PC-3 (cell line): ENCODE measurements at regions not wholly inside any gene's neighbourhood (a gene's known extent, or its start where the extent isn't known, plus 50 kb on each side); places are given as distances from the start of the nearest gene placed in this dataset.

ENCODE experiments used
- ATAC-seq: fragments of 200-7000 bp; cut with Tn5 transposase; 2 replicates; pipeline ENCODE4 v1.9.1; 2020; ENCODE audit warnings: mild to moderate bottlenecking, moderate library complexity
- BruUV-seq: library from RNA; stranded (reverse); fragments of 400-500 nt; replicated peaks from 2 replicates; lab custom pipeline; 2021; lab: Mats Ljungman, UMichigan
- CTCF ChIA-PET: fragments of 300-600 bp; sonication (Branson Sonifier 250); formaldehyde crosslinking; loops from one replicate; lab custom pipeline; 2022; ENCODE audit warnings: antibody characterized with exemption; lab: Charles Lee
- POLR2A ChIA-PET: fragments of 300-600 bp; sonication (Branson Sonifier 250); formaldehyde crosslinking; loops from one replicate; lab custom pipeline; 2022; ENCODE audit warnings: antibody characterized with exemption; ENCODE audit not compliant: unreplicated experiment; lab: Charles Lee
- DNase-seq: peaks from one replicate; pipeline ENCODE4 v3.0.0-alpha.2; 2015
- H2AFZ ChIP-seq: fragments of 300-600 bp; sonication (generic); 2 replicates; pipeline ENCODE4 v1.6.0; 2016; ENCODE audit warnings: antibody characterized with exemption, low read length
- H3F3A ChIP-seq: fragments of 300-600 bp; sonication (generic); one replicate; pipeline ENCODE4 v1.6.0; 2017; ENCODE audit warnings: antibody characterized with exemption, low read length, control low read depth, mild to moderate bottlenecking; ENCODE audit not compliant: unreplicated experiment
- H3K27ac ChIP-seq: fragments of 300-600 bp; sonication (generic); 2 replicates; pipeline ENCODE4 v1.5.1; 2016; ENCODE audit warnings: mild to moderate bottlenecking, low read length
- H3K27me3 ChIP-seq: fragments of 300-600 bp; sonication (generic); 2 replicates; pipeline ENCODE4 v1.6.1; 2016; ENCODE audit warnings: low read length, mixed read lengths
- H3K36me3 ChIP-seq: fragments of 300-600 bp; sonication (generic); 2 replicates; pipeline ENCODE4 v1.6.1; 2016; ENCODE audit warnings: low read depth, mixed run types, low read length, mixed read lengths
- H3K4me1 ChIP-seq: fragments of 300-600 bp; sonication (generic); 2 replicates; pipeline ENCODE4 v1.5.1; 2016; ENCODE audit warnings: low read length; ENCODE audit not compliant: insufficient read depth
- H3K4me2 ChIP-seq: fragments of 300-600 bp; sonication (generic); 2 replicates; pipeline ENCODE4 v1.6.0; 2016; ENCODE audit warnings: low read length
- H3K4me3 ChIP-seq: fragments of 300-600 bp; sonication (generic); 2 replicates; pipeline ENCODE4 v1.5.1; 2016; ENCODE audit warnings: mild to moderate bottlenecking, low read length, mixed read lengths
- H3K79me2 ChIP-seq: fragments of 300-600 bp; sonication (generic); 2 replicates; pipeline ENCODE4 v1.6.1; 2017; ENCODE audit warnings: low read length, mixed read lengths
- H3K9ac ChIP-seq: fragments of 300-600 bp; sonication (generic); 2 replicates; pipeline ENCODE4 v1.6.0; 2016; ENCODE audit warnings: mild to moderate bottlenecking, low read length
- H3K9me2 ChIP-seq: fragments of 300-600 bp; sonication (generic); replicated peaks from 2 replicates; pipeline ENCODE4 v1.6.1; 2016; ENCODE audit warnings: mixed run types, low read length, mixed read lengths
- H3K9me3 ChIP-seq: fragments of 300-600 bp; sonication (generic); 2 replicates; pipeline ENCODE4 v1.6.1; 2016; ENCODE audit warnings: low read length, mixed read lengths
- H4K20me1 ChIP-seq: fragments of 300-600 bp; sonication (generic); 2 replicates; pipeline ENCODE4 v1.6.1; 2016; ENCODE audit warnings: low read length, mixed read lengths
- CTCF ChIP-seq: fragments of 300-600 bp; sonication (generic); conservative IDR thresholded peaks from 2 replicates; pipeline ENCODE4 v1.5.1; 2017; ENCODE audit warnings: antibody characterized with exemption, low read depth, mild to moderate bottlenecking, low read length
- EZH2 ChIP-seq: fragments of 300-600 bp; sonication (generic); IDR thresholded peaks from one replicate; pipeline ENCODE4 v1.6.1; 2017; ENCODE audit warnings: antibody characterized with exemption, mild to moderate bottlenecking, low read length; ENCODE audit not compliant: unreplicated experiment
- EZH2phosphoT487 ChIP-seq: fragments of 300-600 bp; sonication (generic); IDR thresholded peaks from 2 replicates; pipeline ENCODE4 v1.6.1; 2018; ENCODE audit warnings: mild to moderate bottlenecking, antibody characterized with exemption, low read length, borderline replicate concordance
- intact Hi-C: fragments of 100-400 bp; cut with micrococcal nuclease; formaldehyde crosslinking; loops from 2 replicates; pipeline ENCODE4 v1.9.0; 2023

DNA sequence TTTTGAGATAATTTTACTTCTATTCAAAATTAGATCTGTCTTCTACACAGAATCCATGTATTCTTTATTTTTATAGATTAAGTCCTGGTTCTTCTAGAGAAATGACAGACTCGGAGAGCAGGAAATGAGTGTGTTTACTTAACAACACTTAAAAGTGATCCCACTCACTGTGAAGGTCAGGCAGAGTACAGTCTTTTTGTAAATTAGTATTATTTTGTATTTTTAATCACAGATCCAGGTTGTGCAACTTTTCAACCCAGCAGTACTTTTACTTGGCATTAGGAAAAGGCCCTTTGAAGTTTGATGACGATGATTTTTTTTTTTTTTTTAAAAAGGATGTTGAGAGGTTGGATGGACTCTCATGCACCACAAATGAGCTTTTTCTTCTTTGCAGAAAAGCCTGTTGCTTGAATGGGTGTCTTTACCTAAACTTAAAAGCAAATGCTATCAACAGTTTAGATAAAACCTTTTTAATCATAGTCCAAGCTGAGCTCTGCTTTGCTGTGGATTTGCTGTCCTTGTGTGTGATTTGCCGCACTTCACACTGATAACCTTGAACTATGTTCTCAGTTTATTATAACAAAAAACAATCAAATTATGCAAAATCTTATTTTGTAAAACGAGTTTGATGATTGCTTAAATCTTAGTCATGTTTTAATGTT lies 114.1 kb downstream of the MXRA5 start:
- ChIA-PET POLR2A (no interaction called here), CTCF (no interaction called here)
- TF ChIP-seq EZH2phosphoT487 (no peak), EZH2 (no peak), CTCF (no peak)
- DNase-seq = no peak
- Histone ChIP-seq H3K9ac (no peak overlapping the region), H3K27ac (no peak overlapping the region), H2AFZ (no peak overlapping the region), H3K4me2 (no peak overlapping the region), H3K27me3 (no peaks in the 10 kb centered on the region), H3K36me3 (no peaks in the 10 kb centered on the region), H3K9me3 (no peaks in the 10 kb centered on the region), H3K4me1 (no peaks in the 10 kb centered on the region), H3K4me3 (no peak overlapping the region), H4K20me1 (no peaks in the 10 kb centered on the region), H3K9me2 (no peaks in the 10 kb centered on the region), H3K79me2 (no peaks in the 10 kb centered on the region), H3F3A (no peaks in the 10 kb centered on the region)
- intact Hi-C loops = no loop called here
- ATAC-seq = no peak
- no TSS peak for BruUV-seq

DNA sequence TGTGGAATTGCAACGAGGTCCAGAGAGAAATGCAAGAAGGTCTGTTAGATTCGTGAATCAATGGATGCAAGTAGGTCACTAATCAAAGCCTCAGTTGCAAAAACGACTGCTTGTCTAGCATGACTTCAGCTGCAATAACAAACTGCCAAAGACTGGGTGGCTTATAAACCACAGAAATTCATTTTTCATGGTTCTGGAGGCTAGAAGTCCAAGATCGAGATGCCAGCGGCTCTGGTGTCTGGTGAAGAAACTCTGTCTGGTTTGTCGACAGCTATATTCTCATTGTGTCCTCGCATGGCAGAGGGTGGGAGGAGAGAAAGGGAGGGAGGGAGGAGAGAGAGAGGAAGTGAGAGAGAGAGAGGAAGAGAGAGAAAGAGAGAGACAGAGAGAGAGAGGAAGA lies 114.7 kb downstream of the MXRA5 start:
- no peaks in the 10 kb centered on the region for H3K36me3 ChIP-seq
- TF ChIP-seq EZH2 (no peak), EZH2phosphoT487 (no peak), CTCF (no peak)
- ChIA-PET POLR2A (no interaction called here), CTCF (no interaction called here)
- H3K4me3 ChIP-seq = no peak overlapping the region
- H3K9me2 ChIP-seq = no peaks in the 10 kb centered on the region
- H3K27me3 ChIP-seq = no peaks in the 10 kb centered on the region
- no peaks in the 10 kb centered on the region for H4K20me1 ChIP-seq
- no peak overlapping the region for H3K27ac ChIP-seq
- no peaks in the 10 kb centered on the region for H3K4me1 ChIP-seq
- H3K9me3 ChIP-seq = no peaks in the 10 kb centered on the region
- no peak overlapping the region for H3K4me2 ChIP-seq
- no peaks in the 10 kb centered on the region for H3F3A ChIP-seq
- no peak overlapping the region for H3K9ac ChIP-seq
- no peaks in the 10 kb centered on the region for H3K79me2 ChIP-seq
- ATAC-seq (no peak), DNase-seq (no peak)
- intact Hi-C loops = no loop called here
- no TSS peak for BruUV-seq
- H2AFZ ChIP-seq = no peak overlapping the region

GRCh38 chrX:3230496-3230895 lies 116.0 kb downstream of the MXRA5 start:
- ChIA-PET POLR2A (no interaction called here), CTCF (no interaction called here)
- H3K27ac ChIP-seq = no peak overlapping the region
- H3K4me2 ChIP-seq = no peak overlapping the region
- H4K20me1 ChIP-seq = no peaks in the 10 kb centered on the region
- no peaks in the 10 kb centered on the region for H3F3A ChIP-seq
- H3K9ac ChIP-seq = no peak overlapping the region
- BruUV-seq = no TSS peak
- TF ChIP-seq EZH2 (no peak), EZH2phosphoT487 (no peak), CTCF (no peak)
- H3K79me2 ChIP-seq = no peaks in the 10 kb centered on the region
- no peaks in the 10 kb centered on the region for H3K9me2 ChIP-seq
- H3K27me3 ChIP-seq = no peaks in the 10 kb centered on the region
- no peaks in the 10 kb centered on the region for H3K36me3 ChIP-seq
- intact Hi-C loops = no loop called here
- ATAC-seq = no peak
- H2AFZ ChIP-seq = no peak overlapping the region
- H3K9me3 ChIP-seq = no peaks in the 10 kb centered on the region
- DNase-seq = no peak
- H3K4me1 ChIP-seq = no peaks in the 10 kb centered on the region
- no peak overlapping the region for H3K4me3 ChIP-seq
